Tibial nerve (tissue), 4 donors: ENCODE measurements at regions not wholly inside any gene's neighbourhood (a gene's known extent, or its start where the extent isn't known, plus 50 kb on each side); places are given as distances from the start of the nearest gene placed in this dataset.

Source experiments
- CTCF ChIP-seq, 5 experiments: fragments of 200-600 bp in 3 of 5; fragments of 450-650 bp in 2 of 5; sonication (generic) in 3 of 5; IDR thresholded peaks; one replicate each; pipeline ENCODE4 v1.5.1; 2016 to 2019; ENCODE audit warnings: antibody characterized with exemption in 5 of 5, mild to moderate bottlenecking in 3 of 5, moderate library complexity in 2 of 5
- EP300 ChIP-seq, 2 donors: sonication (generic); formaldehyde crosslinking; IDR thresholded peaks; one replicate each; pipeline ENCODE4 v1.6.1; 2017; ENCODE audit warnings: antibody characterized with exemption in 2 of 2, mild to moderate bottlenecking in 1 of 2
- POLR2A ChIP-seq, 2 donors: fragments of 450-650 bp; IDR thresholded peaks; one replicate each; pipeline ENCODE4 v1.6.1; 2017; ENCODE audit warnings: antibody characterized with exemption in 2 of 2, mild to moderate bottlenecking in 2 of 2, moderate library complexity in 2 of 2

- TF ChIP-seq CTCF (IDR thresholded peaks at IDR 0.05) (no peak), POLR2A (IDR thresholded peaks at IDR 0.05) (no peak), EP300 (IDR thresholded peaks at IDR 0.05) (no peak)
Measured at GRCh38 chr11:91742155-91742554, 482.5 kb upstream of the FAT3 start.
